ENCODE measurements at regions not wholly inside any gene's neighbourhood (a gene's known extent, or its start where the extent isn't known, plus 50 kb on each side); places are given as distances from the start of the nearest gene placed in this dataset.

DNA sequence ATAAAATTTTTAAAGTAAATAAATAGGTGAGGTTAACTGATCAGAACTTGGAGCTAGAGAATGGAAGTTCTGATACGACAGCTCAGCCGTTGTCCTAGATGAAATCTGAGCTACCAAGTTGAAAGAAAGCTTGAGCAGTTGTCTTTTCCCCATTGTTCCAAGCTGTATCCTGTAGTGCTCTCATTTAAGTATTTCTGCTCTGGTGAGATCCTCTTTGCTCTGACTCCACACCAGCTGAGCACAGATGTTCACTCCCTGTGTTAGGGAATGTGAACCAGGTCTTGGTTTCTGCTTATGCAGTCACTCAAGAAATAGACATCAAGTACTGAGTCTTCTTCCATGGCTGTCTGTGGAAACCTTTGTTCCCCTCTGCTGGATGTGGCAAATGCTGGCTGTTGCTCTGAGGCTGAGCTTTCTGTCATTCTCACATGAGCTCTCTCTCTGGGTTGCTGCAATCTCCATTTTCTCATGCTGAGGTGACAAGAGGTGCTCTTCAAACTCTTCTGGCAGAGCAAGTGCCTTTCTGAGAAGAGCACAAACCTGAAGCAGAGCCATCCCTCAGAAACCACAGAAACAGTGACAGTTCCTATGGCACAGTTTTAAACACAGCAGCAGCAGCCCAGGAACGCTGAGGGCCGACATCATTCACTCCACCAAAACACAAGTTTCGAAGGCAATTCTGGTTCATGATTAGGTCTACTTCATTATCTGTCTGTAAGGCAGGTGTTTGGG, 194.1 kb downstream of the SP3 start:
- no peak for TF ChIP-seq CTCF (IDR thresholded peaks at IDR 0.05)
- TF ChIP-seq POLR2A (IDR thresholded peaks at IDR 0.05): no peak
